K562 (cell line): ENCODE measurements at regions not wholly inside any gene's neighbourhood (a gene's known extent, or its start where the extent isn't known, plus 50 kb on each side); places are given as distances from the start of the nearest gene placed in this dataset.

Experiments used
- ATAC-seq: fragments of 200-7000 bp; cut with Tn5 transposase; 3 replicates; pipeline ENCODE4 v1.9.1; 2020; ENCODE audit warnings: moderate library complexity
- BruUV-seq: library from RNA; stranded (reverse); fragments of 400-500 nt; replicated peaks from 2 replicates; lab custom pipeline; 2021; lab: Mats Ljungman, UMichigan
- CTCF ChIA-PET: fragments of 300-600 bp; formaldehyde crosslinking; extraction: SDS; loops from one replicate; lab custom pipeline; 2021; ENCODE audit warnings: low intra/inter-chr PET ratio; lab: Yijun Ruan, JAX
- POLR2A ChIA-PET: fragments of 300-600, 350-650 bp; sonication (Branson Sonifier 250); formaldehyde crosslinking; extraction: SDS; loops from one replicate; lab custom pipeline; 2021; ENCODE audit warnings: antibody characterized with exemption, inconsistent platforms; lab: Yijun Ruan, JAX
- DNase-seq, 4 experiments: peaks; one replicate each; pipeline versions ENCODE4 v3.0.0 to v3.0.0-alpha.2; 2011 to 2018; ENCODE audit warnings: low spot score in 3 of 4, mixed read lengths in 3 of 4; ENCODE audit errors: extremely low read depth in 1 of 4
- FAIRE-seq: peaks from 2 replicates; lab custom pipeline; 2011; peaks lifted over from hg19 to GRCh38; lab: Jason Lieb, UNC
- H2AFZ ChIP-seq: 2 replicates; pipeline ENCODE4 v1.6.0; 2011; ENCODE audit warnings: low read depth, low read length, control low read depth, inconsistent platforms
- H3K27ac ChIP-seq: fragments of 200-600 bp; 3 replicates; pipeline ENCODE4 v1.8.0; 2011; ENCODE audit warnings: low read depth, mild to moderate bottlenecking, control low read depth, inconsistent platforms, low read length, moderate library complexity, mixed read lengths; ENCODE audit errors: extremely low read depth
- H3K27me3 ChIP-seq, 2 experiments: fragments of 300-600 bp in 1 of 2; 2 replicates in 1 of 2; 3 replicates in 1 of 2; pipeline versions ENCODE4 v1.6.0 to v1.8.0; 2011; ENCODE audit warnings: inconsistent platforms in 2 of 2, low read length in 2 of 2, mild to moderate bottlenecking in 1 of 2, mixed read lengths in 1 of 2, moderate library complexity in 1 of 2; ENCODE audit not compliant: control insufficient read depth in 2 of 2, insufficient read depth in 2 of 2
- H3K36me3 ChIP-seq: fragments of 300-600 bp; 3 replicates; pipeline ENCODE4 v1.8.0; 2011; ENCODE audit warnings: mild to moderate bottlenecking, low read length, inconsistent platforms; ENCODE audit not compliant: control insufficient read depth, insufficient read depth
- H3K4me1 ChIP-seq, 2 experiments: fragments of 200-600 bp in 1 of 2; replicated peaks in 1 of 2; 2 replicates in 1 of 2; 3 replicates in 1 of 2; pipeline versions ENCODE4 v1.5.1 to v1.8.0; 2011; ENCODE audit warnings: inconsistent platforms in 2 of 2, low read length in 2 of 2, mild to moderate bottlenecking in 1 of 2, mixed read lengths in 1 of 2, moderate library complexity in 1 of 2; ENCODE audit not compliant: control insufficient read depth in 2 of 2, insufficient read depth in 2 of 2
- H3K4me2 ChIP-seq: 2 replicates; pipeline ENCODE4 v1.6.1; 2011; ENCODE audit warnings: low read length, control low read depth, inconsistent platforms, mixed read lengths; ENCODE audit not compliant: insufficient read depth
- H3K4me3 ChIP-seq: fragments of 200-600 bp; sonication (generic), shearing (Covaris generic); 2 replicates; pipeline ENCODE4 v1.5.1; 2016; ENCODE audit warnings: control low read depth, inconsistent platforms
- H3K79me2 ChIP-seq: fragments of 200-600 bp; 3 replicates; pipeline ENCODE4 v1.8.0; 2011; ENCODE audit warnings: low read length, inconsistent platforms; ENCODE audit not compliant: control insufficient read depth, insufficient read depth
- H3K9ac ChIP-seq, 2 experiments: 2 replicates each; pipeline versions ENCODE4 v1.6.0 to v1.6.1; 2011; ENCODE audit warnings: low read depth in 2 of 2, low read length in 2 of 2, control low read depth in 1 of 2, inconsistent platforms in 1 of 2, mild to moderate bottlenecking in 1 of 2, mixed read lengths in 1 of 2; ENCODE audit not compliant: insufficient read depth in 1 of 2
- H3K9me1 ChIP-seq: one replicate; pipeline ENCODE4 v1.6.0; 2011; ENCODE audit warnings: inconsistent platforms, mild to moderate bottlenecking, low read length, moderate library complexity; ENCODE audit not compliant: control insufficient read depth, insufficient read depth
- H3K9me3 ChIP-seq: replicated peaks from 2 replicates; pipeline ENCODE4 v1.5.1; 2011; ENCODE audit warnings: low read depth, low read length, inconsistent platforms; ENCODE audit not compliant: control insufficient read depth, insufficient read depth
- H4K20me1 ChIP-seq: replicated peaks from 2 replicates; pipeline ENCODE4 v1.6.1; 2011; ENCODE audit warnings: low read length, inconsistent platforms, mixed read lengths; ENCODE audit not compliant: control insufficient read depth, insufficient read depth
- BRF1 ChIP-seq: IDR thresholded peaks from 3 replicates; pipeline ENCODE4 v1.6.1; 2011; ENCODE audit warnings: borderline replicate concordance, mild to moderate bottlenecking; ENCODE audit not compliant: insufficient read length; ENCODE audit errors: extremely low read depth
- IFI16 ChIP-seq: fragments of 250-450 bp; sonication (Bioruptor Pico); IDR thresholded peaks from 2 replicates; pipeline ENCODE4 v2.1.2; 2022; ENCODE audit warnings: mild to moderate bottlenecking, inconsistent platforms
- JUNB ChIP-seq: fragments of 450-650 bp; formaldehyde crosslinking; conservative IDR thresholded peaks from 2 replicates; pipeline ENCODE4 v1.4.0; 2020; ENCODE audit warnings: mild to moderate bottlenecking
- KDM1A ChIP-seq, 2 experiments: fragments of 450-650 bp; IDR thresholded peaks; 2 replicates each; pipeline ENCODE4 v1.6.1; 2016; ENCODE audit warnings: mild to moderate bottlenecking in 2 of 2
- SAP30 ChIP-seq: fragments of 200-600 bp; sonication (generic); IDR thresholded peaks from 2 replicates; pipeline ENCODE4 v1.6.1; 2012; ENCODE audit warnings: borderline replicate concordance, low read depth, mild to moderate bottlenecking, moderate library complexity, low read length, control low read depth, inconsistent platforms; ENCODE audit not compliant: insufficient read depth, poor library complexity, severe bottlenecking
- TAL1 ChIP-seq: fragments of 450-650 bp; IDR thresholded peaks from 2 replicates; pipeline ENCODE4 v1.6.1; 2016; ENCODE audit warnings: mild to moderate bottlenecking
- ZNF146 ChIP-seq: IDR thresholded peaks from one replicate; pipeline ENCODE4 v1.6.1; 2018; ENCODE audit warnings: missing compliant biosample characterization; ENCODE audit not compliant: unreplicated experiment
- WGBS: fragments of 100-300 bp; shearing (Covaris generic); methylation state at CpG from one replicate; pipeline ENCODE4 v1.1.6; 2016; ENCODE audit warnings: low coverage, mixed read lengths; ENCODE audit not compliant: insufficient coverage; ENCODE audit errors: missing lambda C conversion rate; 5-methylcytosine and 5-hydroxymethylcytosine counted together
- in situ Hi-C: fragments of 300-500 bp; cut with MboI; formaldehyde crosslinking; loops from 4 replicates; pipeline ENCODE4 v1.15.0; 2018; ENCODE audit warnings: inconsistent platforms, mixed read lengths
- intact Hi-C: fragments of 100-400 bp; cut with micrococcal nuclease; formaldehyde crosslinking; loops from 2 replicates; pipeline ENCODE4 v1.14.2; 2022
- TF ChIP-seq, protein P1 (sequence below), 2 experiments: fragments of 450-650 bp in 1 of 2; sonication (generic) in 1 of 2; formaldehyde crosslinking in 1 of 2; IDR thresholded peaks; 2 replicates each; pipeline versions ENCODE4 v1.7.1 to v1.9.0; 2016 to 2022; ENCODE audit warnings: inconsistent platforms in 1 of 2, mild to moderate bottlenecking in 1 of 2, missing genetic modification reagents in 1 of 2
- TF ChIP-seq, protein P2 (sequence below): fragments of 450-650 bp; IDR thresholded peaks from 2 replicates; pipeline ENCODE4 v1.7.1; 2018; ENCODE audit warnings: mild to moderate bottlenecking, low read depth; ENCODE audit not compliant: partially characterized antibody

DNA sequence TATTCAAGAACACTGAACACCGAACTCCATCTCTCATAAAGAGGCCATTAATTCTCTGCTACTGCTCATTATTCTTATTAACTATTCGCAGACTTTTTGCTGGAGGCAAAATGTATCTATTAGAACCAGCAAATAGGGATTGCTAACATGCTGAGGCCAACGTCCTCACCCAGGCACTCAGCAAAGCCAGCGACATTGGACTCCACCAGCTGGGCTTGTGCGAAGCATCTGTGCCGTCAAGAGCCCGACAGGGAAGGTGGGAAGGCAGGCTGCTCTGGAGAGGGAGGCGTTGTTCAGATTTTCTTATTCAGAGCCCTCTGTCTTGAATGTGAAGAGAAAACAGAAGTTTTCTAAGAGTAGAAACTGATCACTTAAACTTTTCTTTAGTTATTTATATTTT lies 615.6 kb upstream of the KIRREL3 start:
- intact Hi-C loops (no loop called here), in situ Hi-C loops (no loop called here)
- Histone ChIP-seq H3K27me3 (no peaks in the 10 kb centered on the region), H3K79me2 (no peaks in the 10 kb centered on the region), H3K4me1 (no peaks in the 10 kb centered on the region), H3K9ac (no peak overlapping the region), H4K20me1 (no peaks in the 10 kb centered on the region), H3K36me3 (no peaks in the 10 kb centered on the region), H3K27ac (no peak overlapping the region), H3K9me3 (no peaks in the 10 kb centered on the region; the same call in 1 of the 2 replicates), H3K9me1 (no peaks in the 10 kb centered on the region), H3K4me3 (no peak overlapping the region), H2AFZ (no peak overlapping the region), H3K4me2 (no peak overlapping the region)
- ChIA-PET CTCF (no interaction called here), POLR2A (no interaction called here)
- DNase-seq = no peak
- 0% methylated on average over 8 of the region's 8 CpGs for WGBS
- BruUV-seq = no TSS peak
- FAIRE-seq = no peak
- no peak for ATAC-seq
- TF ChIP-seq JUNB (CRISPR knock-in tag) (no peak), ZNF146 (CRISPR knock-in tag) (no peak), SAP30 (no peak), BRF1 (no peak), TAL1 (no peak), IFI16 (no peak), KDM1A (IDR thresholded peaks at IDR 0.05) (no peak)
- TF ChIP-seq, protein P1, sequence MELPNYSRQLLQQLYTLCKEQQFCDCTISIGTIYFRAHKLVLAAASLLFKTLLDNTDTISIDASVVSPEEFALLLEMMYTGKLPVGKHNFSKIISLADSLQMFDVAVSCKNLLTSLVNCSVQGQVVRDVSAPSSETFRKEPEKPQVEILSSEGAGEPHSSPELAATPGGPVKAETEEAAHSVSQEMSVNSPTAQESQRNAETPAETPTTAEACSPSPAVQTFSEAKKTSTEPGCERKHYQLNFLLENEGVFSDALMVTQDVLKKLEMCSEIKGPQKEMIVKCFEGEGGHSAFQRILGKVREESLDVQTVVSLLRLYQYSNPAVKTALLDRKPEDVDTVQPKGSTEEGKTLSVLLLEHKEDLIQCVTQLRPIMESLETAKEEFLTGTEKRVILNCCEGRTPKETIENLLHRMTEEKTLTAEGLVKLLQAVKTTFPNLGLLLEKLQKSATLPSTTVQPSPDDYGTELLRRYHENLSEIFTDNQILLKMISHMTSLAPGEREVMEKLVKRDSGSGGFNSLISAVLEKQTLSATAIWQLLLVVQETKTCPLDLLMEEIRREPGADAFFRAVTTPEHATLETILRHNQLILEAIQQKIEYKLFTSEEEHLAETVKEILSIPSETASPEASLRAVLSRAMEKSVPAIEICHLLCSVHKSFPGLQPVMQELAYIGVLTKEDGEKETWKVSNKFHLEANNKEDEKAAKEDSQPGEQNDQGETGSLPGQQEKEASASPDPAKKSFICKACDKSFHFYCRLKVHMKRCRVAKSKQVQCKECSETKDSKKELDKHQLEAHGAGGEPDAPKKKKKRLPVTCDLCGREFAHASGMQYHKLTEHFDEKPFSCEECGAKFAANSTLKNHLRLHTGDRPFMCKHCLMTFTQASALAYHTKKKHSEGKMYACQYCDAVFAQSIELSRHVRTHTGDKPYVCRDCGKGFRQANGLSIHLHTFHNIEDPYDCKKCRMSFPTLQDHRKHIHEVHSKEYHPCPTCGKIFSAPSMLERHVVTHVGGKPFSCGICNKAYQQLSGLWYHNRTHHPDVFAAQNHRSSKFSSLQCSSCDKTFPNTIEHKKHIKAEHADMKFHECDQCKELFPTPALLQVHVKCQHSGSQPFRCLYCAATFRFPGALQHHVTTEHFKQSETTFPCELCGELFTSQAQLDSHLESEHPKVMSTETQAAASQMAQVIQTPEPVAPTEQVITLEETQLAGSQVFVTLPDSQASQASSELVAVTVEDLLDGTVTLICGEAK (IDR thresholded peaks at IDR 0.05) = no peak
- TF ChIP-seq, protein P1 (CRISPR knock-in tag; IDR thresholded peaks at IDR 0.05) = no peak
- TF ChIP-seq, protein P2, sequence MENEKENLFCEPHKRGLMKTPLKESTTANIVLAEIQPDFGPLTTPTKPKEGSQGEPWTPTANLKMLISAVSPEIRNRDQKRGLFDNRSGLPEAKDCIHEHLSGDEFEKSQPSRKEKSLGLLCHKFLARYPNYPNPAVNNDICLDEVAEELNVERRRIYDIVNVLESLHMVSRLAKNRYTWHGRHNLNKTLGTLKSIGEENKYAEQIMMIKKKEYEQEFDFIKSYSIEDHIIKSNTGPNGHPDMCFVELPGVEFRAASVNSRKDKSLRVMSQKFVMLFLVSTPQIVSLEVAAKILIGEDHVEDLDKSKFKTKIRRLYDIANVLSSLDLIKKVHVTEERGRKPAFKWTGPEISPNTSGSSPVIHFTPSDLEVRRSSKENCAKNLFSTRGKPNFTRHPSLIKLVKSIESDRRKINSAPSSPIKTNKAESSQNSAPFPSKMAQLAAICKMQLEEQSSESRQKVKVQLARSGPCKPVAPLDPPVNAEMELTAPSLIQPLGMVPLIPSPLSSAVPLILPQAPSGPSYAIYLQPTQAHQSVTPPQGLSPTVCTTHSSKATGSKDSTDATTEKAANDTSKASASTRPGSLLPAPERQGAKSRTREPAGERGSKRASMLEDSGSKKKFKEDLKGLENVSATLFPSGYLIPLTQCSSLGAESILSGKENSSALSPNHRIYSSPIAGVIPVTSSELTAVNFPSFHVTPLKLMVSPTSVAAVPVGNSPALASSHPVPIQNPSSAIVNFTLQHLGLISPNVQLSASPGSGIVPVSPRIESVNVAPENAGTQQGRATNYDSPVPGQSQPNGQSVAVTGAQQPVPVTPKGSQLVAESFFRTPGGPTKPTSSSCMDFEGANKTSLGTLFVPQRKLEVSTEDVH = no peak
